Fibroblast of peridontal ligament (primary cell): ENCODE measurements at regions not wholly inside any gene's neighbourhood (a gene's known extent, or its start where the extent isn't known, plus 50 kb on each side); places are given as distances from the start of the nearest gene placed in this dataset.
"Not testable (repeated sequence)": the region's sequence is repeated elsewhere in the genome, so short reads cannot be mapped to it uniquely, and the experiment has no call there.

Experiments
- DNase-seq: peaks from one replicate; pipeline ENCODE4 v3.0.0-alpha.2; 2010; ENCODE audit errors: extremely low read depth

DNA sequence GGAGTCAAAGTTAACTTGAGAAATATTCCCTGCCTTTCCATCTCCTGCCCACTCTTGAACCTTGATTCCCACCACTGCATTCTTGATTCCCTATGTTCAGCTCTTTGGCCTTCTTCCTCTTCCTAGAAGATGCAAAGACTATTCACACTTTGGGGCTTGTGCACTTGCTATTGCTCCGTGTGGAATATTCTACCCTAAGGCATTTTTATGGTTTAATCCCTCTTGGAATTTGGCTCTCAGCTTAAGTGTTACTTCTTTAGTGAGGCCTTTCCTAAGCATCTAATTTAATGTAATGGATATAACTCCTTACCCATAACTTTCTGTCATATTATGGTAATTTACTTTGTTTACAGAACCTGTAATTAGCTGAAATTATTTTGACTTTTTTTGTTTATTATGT, 318.9 kb upstream of the COL8A1 start:
- DNase-seq: peak; percentile 17

DNA sequence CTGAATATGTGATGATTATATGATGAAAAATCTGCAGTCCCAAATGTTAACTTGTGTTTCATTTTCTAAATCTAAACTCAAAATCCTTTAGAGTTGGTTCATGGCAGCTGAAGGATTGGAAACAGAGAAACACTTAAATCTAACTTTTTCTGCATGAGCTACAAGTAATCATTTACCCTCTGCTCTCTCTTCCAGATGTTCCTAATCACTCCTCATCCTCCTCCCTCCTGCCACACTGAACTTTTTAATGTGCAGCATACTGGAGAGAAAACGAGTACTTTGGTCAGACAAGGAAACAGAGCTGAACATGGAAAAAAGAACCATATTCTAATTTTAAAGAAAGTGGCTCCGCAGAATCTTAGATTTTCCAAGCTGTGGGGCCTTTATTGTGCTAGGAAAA, 321.2 kb upstream of the COL8A1 start:
- DNase-seq: peak; percentile 81

DNA sequence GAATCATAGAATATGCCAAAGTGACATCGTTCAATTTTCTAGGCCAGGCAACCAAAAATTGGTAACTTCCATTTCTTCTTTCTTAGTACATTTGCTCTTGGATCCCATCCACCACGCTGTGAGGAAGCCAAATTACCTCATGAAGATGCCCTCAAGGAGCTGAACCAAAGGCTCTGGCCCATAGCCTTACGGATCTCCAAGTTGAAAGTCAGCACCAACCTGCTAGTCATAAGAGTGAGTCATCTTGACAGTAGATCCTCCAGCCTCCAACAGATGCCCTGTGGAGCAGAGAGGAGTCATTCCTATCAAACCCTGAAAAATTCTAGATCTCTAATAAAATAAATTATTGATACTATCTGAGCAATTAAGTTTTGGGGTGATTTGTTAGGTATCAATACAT, 322.5 kb upstream of the COL8A1 start:
- DNase-seq: peak; percentile 18

DNA sequence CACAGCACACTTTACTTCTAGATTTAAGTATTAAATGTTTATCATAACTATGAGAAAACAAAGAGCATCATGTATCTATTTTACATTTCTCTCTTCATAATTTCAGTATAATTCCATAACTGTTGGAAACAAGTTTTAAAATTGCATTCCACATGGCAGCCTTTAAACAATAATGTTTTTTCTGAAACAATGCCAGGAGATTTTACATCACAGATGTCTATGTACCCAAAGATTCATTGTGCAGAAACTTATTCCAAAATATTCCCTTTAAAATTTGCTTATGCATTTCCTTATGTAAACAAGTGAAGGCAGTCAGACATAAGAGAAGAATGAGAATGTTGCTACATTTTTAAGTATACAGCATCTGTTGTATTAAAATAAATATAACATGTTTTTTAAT, 324.9 kb upstream of the COL8A1 start:
- peak; percentile 74 for DNase-seq

DNA sequence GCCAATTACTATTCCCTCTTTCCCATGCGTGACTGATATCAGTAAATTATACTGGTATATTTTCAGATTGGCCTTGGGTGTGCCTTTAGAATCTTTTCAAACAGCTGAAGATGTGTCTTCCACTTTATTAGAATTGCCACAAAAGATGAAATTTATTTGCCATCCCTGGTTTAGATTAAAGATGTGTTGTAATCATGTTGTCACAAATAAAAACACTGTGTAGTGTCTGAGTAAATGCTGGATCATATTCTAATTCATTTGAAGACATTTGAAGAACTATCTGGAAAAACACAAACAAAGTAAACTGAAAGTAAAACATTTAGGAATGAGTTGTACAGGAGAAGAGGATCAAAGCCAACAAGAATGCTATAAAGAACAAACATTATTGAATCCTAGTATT, 339.7 kb upstream of the COL8A1 start:
- DNase-seq: no peak

DNA sequence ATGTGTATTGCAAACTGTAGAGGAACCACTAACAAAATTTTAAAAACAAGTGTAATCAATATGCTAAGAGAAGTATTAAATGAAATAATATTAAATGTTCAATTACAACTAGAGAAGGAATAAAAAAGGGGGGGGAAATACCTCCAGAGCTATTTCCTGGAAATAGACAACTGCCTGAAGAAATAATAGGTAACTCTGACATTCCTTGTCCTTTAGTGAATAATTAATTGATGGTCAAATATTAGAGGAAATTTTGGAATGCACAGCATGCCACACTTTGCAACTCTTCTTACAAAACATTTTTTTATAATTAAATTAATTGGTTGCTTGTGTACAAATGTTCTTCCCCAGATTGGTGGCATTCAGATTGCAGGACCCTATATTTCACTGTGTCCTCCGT, 342.6 kb upstream of the COL8A1 start:
- DNase-seq: no peak

DNA sequence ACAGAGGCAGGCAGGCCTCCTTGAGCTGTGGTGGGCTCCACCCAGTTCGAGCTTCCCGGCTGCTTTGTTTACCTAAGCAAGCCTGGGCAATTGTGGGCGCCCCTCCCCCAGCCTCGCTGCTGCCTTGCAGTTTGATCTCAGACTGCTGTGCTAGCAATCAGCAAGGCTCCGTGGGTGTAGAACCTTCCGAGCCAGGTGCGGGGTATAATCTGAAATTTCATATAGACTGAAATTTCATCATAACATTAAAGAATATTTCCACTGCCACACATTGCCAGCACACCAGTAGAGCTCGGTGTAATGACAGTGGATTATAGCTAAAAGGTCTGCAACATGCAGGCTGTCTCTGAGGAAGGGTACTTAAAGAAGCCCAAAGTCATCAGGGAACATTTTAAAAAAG, 344.3 kb upstream of the COL8A1 start:
- not testable (repeated sequence) for DNase-seq

DNA sequence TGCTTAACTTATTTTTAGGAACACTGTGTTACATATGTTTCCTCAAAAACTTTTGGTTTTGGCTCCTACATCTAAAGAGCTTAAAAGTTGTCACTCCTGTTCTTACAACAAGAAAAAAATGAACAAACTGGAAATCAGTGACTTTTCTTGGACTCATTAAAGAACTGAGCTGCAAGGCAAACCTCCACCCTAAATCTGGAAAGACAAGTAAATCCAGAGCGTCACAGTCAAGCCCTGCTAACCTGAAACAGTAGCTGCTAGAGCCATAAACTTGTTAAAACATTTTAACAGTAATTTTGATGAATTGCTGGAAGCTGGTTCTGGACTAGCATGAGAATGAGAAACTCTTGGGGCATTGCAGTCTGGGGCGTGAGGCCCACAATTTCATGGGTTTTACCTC, 350.5 kb upstream of the COL8A1 start:
- DNase-seq: no peak

DNA sequence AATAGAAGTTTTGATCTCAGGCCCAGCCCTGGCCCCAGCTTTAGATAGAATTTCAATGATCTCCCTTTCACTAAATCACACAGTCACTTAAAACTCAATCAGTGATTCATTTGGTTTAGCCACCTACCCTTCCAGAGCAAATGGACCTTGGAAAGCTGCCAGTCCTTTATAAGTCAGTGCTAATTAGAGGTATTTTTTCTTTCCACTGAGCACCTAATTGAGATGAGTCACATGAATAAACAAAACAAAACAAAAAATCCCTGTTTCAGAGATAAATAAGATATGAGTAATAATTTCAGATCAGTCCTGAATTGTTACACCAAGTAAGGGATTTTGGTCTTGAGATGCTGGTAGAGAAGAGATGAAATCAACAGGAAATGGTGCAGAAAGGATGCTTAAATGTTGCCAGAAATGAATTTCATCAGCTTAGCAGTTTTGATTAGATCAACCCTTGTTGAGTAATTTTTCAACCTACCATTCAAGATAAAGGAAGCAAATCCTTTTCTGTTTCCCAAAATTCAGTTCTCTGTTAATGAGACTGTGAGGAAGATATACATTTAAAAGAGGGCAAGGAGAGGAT, 352.0 kb upstream of the COL8A1 start:
- peak; percentile 20 for DNase-seq

DNA sequence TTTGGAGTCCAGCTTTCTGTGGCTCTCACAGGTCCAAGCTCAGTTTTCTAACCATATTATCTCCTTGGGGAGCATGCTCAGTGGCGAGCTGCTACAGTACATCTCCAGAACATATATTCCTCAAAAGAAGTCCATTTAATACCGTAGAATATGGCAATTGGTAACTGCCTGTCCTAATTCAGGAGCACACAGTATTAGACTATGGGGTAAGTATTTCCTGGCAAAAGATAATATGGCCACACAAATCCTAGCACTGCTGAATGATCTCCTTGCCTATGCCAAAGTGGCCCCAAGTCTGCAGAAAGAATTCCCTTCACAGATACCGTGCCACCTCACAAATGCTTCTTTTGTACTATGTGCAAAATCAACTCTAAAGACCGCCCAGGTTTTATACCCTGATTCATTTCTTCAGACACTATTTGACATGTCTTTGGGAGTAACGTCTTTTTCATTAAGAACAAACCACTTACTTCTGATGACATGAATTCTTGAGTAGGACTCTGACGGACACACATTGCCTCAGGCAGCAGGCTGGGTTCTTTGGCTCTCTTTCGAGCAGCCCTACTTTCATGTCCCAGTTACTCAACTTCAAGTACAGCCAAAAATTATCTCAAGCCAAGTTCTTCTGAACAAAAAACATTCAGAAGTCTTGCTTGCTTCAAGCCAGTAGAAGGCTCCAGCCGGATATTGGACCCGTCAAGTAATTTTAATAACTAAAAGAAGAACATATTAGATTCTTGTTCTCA, 368.3 kb upstream of the DCBLD2 start:
- DNase-seq: peak; percentile 50

DNA sequence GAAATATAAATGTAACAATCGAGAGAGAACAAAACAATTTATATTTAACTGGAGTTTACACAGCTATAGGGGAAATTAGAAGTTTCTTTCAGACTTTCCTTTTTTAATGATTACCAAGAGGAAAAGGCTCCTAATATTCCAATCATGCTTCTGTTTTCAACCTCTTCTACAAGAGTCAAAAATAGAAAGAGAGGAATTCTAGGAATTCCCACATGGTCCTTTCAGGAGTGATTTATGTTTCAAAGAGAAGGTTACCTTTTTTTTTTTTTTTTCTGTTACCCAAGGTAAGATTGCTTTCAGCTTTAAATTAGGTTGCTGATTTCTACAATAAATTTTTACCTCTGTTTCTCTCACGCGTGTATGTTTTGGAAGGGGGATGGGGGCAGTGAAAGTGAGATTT, 355.3 kb upstream of the DCBLD2 start:
- no peak for DNase-seq

DNA sequence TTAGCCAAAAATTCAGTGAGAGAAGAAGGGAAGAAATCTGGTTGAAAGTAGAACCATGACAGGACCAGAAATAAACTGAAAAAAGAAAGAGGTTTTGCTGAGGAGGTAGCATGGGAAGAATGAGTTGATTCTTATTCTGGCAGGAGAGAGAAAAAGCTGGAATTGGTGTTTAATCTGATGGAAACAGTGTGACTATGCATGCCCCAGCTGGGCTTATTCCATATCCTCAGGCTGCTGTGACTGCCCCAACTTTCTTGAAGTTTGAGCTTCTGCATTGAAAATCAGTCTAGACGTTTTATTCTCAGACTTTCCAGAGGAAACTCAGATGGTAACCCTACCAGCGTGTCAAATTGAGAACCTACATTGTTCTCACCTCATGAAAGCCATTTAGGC, 352.5 kb upstream of the DCBLD2 start:
- DNase-seq: no peak

DNA sequence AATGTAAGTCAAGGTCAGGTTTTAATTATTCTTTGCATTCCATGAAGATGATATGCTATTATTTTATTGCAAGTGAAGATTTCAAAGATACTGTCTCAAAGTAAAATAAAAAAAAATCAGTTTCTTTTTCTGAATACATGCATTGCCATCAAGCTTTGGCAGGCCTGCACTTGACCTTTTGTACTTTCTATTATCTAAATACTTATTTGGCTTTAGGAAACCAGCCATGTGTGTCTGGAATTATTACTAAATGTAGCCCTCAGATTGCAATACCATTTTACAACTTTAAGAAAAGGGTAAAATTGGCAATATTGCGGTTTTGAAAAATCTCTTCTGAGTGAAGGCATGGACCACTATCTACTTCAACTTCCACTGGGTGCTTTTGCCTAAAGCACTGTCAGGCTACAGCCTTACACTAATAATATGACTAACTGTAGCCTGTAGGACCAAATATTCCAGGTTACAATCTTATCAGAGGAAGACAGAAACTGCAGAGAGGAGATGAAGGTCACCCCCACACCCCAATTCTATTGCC, 349.4 kb upstream of the DCBLD2 start:
- peak; percentile 40 for DNase-seq

DNA sequence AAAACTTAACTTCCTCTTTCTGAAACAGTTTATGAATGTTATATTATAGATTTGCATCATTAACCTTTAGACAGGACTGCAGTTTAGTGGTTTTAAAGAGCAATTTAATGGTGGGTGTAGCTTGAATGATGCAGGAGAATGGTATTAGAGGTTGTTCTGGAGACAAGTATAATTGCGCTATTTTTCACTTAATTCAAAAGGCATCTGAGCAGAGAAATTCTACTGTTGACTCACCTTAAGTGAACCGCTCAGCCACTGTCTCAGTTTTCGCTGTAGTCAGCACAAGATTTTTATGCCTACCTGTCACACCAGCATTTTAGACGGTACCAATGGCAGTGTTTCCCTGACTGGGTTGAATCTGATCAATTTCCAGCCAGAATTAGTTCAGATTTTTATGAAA, 348.8 kb upstream of the DCBLD2 start:
- DNase-seq: no peak

DNA sequence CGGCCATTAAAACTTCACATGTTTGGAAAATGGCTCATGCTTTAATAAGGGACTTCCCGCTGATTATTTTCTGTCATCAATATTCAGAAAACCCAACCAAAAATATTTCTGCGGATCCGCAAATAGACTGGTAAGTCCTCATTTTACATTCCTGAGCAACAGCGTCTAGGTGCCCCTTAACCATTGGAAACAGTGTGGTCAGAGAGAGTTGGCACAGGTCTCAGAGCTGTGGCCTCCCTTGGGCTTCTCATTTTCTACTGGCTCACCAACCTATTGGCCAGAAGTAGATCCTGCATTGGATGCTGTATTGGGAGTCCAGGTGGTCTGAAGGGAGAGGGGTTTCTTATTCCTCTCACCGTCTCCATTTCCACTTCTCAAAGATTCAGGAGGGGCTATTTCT, 348.1 kb upstream of the DCBLD2 start:
- DNase-seq: no peak

DNA sequence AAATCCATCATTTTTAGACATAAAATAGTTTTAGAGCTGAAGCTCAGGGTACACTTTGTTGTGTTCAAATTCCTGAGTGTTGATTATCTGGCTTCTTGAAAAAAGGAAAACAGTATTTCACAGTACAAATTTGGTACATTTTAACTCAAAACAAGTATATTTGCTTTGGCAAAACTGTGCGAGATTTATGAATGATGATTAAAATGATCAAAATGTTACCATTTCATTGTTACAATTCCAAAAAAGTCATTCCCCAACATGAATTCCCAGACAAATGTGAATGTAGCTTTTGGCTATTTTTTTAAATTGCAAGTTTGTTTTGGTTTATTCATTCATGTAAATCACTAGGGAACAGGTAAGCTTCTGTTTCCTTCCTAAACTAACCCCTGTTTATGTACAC, 347.4 kb upstream of the DCBLD2 start:
- peak; percentile 29 for DNase-seq

DNA sequence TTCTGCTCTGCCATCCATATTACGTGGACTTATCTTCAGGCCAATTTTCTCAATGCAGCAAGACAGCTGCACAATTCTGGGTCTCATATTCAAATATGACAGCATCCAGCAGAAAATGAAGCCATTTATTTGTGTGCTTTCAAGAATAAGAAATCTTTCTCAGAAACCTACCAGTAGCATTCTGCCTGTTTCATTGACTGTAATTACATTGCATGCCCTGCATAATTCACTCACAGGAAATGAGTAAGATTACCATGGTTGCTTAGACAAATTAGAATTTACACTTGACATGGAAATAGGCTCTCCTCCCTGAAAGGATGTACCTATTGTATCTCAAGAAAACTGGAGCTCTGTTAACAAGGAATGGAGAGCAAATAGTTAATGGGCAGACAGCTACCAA, 346.6 kb upstream of the DCBLD2 start:
- no peak for DNase-seq

DNA sequence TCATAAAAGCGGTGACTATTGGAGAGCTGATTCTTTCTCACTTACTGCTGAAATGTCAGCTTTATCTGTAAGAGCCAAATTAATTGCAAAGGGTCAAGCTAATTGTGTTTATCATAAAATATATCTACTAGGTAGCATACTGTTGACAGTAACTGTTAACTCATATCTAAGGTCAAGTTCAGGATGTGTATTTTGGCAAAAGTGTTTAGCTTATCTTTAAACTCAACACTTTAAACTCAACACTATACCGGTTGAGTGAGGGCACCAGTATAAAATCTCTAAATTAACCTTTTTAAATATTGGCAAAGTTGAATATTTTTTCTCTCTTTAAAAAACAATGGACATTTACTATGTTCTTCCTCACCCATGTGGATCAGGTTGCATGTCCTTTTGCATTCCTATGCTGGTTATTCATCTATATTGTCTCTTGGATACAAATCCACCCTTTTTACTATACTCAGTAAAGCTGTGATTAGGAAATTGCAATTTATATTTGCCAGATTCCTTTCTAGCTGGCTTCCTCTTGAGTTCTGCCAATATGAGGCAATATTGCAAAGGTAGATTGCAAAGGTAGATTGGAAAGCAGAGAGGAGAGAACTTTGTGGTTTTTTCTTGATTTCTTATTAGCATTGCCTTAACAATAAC, 344.6 kb upstream of the DCBLD2 start:
- DNase-seq: peak; percentile 14

DNA sequence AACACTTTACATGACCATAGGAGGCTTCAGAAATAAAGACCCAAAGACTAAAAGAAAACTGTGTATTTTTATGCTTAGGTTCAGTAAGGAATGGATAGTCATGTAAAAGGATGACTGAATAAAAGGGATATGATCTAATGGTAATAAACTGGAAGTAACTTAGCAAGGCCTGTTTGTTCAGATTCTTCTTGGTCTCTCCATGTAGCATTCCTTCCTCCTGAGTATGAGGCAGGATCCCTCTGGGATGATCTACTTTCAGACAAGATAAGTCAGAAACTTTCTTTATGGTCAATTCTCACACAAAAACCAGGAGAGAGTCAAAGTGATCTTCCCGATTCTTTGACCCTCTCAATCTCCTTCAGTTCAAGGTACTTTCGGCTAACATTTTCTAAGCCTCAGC, 340.8 kb upstream of the DCBLD2 start:
- peak; percentile 31 for DNase-seq

DNA sequence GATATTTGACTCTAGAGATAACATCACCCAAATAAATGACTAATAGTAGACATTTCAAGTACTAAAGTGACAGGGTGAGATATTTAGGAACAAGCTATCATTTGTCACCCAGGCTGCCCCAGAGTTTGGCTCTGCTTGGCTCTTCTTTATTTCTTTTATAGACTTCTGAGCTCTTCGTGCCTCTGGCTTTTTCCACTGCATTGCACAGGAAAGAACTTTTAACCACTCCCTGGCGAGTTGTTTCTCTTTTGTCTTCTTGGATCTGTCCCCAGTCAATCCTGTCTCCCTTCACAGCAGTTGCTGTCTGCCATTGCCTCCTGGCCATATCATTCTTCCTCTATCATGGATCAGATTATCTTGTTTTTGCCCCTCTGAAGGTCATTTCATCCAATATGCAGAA, 339.2 kb upstream of the DCBLD2 start:
- DNase-seq: no peak

DNA sequence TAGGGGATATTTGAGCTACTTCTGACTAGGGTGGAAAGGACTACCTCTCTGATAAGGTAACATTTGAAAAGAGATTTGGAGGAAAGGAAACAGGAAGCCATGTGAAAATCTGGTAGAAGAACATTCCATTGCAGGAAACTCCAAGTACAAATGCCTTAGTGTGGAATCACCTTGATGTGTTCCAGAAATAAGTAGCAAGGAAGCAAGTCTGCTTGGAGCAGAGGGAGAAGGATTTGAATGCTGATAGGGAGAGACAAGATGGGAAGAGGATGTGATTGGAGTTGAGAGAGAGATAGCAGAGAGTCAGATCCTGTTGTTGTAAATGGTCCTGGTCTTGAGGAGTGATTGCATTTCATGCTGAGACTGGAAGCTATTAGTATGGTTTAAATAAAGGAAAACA, 335.1 kb upstream of the DCBLD2 start:
- no peak for DNase-seq

DNA sequence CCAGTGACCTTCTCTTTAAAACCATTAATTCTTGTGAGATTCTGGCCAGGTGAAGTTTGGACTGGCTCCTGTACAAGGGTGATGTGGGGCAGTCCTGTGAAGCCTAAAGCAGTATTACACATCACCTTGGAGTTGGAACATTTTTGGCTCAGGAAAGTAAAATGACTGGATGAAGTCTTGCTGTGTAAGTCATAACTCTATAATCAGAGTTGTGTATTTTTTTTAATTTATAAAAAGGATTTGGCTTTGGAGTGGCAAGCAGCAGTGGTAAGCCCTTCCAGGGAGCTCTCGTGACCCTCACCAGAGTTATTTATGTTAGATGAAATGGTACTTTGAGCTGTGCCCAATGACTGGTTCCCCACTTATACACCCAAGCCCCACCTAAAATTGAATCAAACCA, 331.2 kb upstream of the DCBLD2 start:
- peak; percentile 44 for DNase-seq

DNA sequence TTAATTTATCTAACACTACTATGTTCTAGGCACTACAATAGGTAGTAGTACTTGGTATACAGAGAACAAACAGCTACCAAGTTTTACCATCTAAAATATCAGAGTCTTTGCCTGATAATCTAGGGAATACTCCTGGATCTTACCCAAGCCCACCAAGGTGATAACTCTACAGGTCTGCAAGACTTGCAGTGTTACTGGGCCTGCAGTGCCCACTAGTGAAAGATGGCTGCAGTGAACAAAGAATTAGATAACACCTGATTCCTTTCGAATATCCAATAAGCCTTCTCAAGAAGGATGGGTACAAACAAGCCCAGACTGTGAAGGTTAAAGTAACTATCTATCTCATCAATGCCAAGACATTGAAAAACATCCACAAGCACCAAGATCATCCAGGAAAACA, 317.0 kb upstream of the DCBLD2 start:
- DNase-seq: no peak
